ENCODE measurements at regions not wholly inside any gene's neighbourhood (a gene's known extent, or its start where the extent isn't known, plus 50 kb on each side); places are given as distances from the start of the nearest gene placed in this dataset.

- TF ChIP-seq POLR2A (IDR thresholded peaks at IDR 0.05) (no peak), CTCF (IDR thresholded peaks at IDR 0.05) (no peak), EP300 (IDR thresholded peaks at IDR 0.05) (no peak), POLR2AphosphoS5 (IDR thresholded peaks at IDR 0.05) (no peak)
Measured at GRCh38 chr7:156071612-156072011, 259.3 kb upstream of the SHH start.

Data from upper lobe of left lung (tissue), 4 donors.